HepG2 (cell line): ENCODE measurements at regions not wholly inside any gene's neighbourhood (a gene's known extent, or its start where the extent isn't known, plus 50 kb on each side); places are given as distances from the start of the nearest gene placed in this dataset.

Experiments
- ATAC-seq: fragments of 200-7000 bp; cut with Tn5 transposase; 3 replicates; pipeline ENCODE4 v1.9.1; 2020; ENCODE audit warnings: mild to moderate bottlenecking, moderate library complexity
- BruUV-seq: library from RNA; stranded (reverse); fragments of 400-500 nt; replicated peaks from 2 replicates; lab custom pipeline; 2021; lab: Mats Ljungman, UMichigan
- CTCF ChIA-PET: fragments of 300-600 bp; formaldehyde crosslinking; extraction: SDS; loops from one replicate; lab custom pipeline; 2021; ENCODE audit warnings: low total read pairs, inconsistent platforms, low intra/inter-chr PET ratio; lab: Yijun Ruan, JAX
- POLR2A ChIA-PET: fragments of 350-600 bp; sonication (Branson Sonifier 250); formaldehyde crosslinking; loops from one replicate; lab custom pipeline; 2020; ENCODE audit warnings: antibody characterized with exemption, inconsistent platforms; lab: Yijun Ruan, JAX
- DNase-seq: peaks from one replicate; pipeline ENCODE4 v3.0.0-alpha.2; 2015; ENCODE audit warnings: low spot score
- FAIRE-seq: peaks from 3 replicates; lab custom pipeline; 2011; peaks lifted over from hg19 to GRCh38; lab: Jason Lieb, UNC
- H2AFZ ChIP-seq: one replicate; pipeline ENCODE4 v1.6.1; 2011; ENCODE audit warnings: low read length, inconsistent platforms
- H3K27ac ChIP-seq: fragments of 300-600 bp; 3 replicates; pipeline ENCODE4 v1.8.0; 2011; ENCODE audit warnings: mixed run types, mild to moderate bottlenecking, mixed read lengths, low read length, inconsistent platforms; ENCODE audit not compliant: insufficient read depth; ENCODE audit errors: extremely low read length
- H3K27me3 ChIP-seq, 2 experiments: fragments of 200-600 bp in 1 of 2; 2 replicates in 1 of 2; 3 replicates in 1 of 2; pipeline versions ENCODE4 v1.6.0 to v1.8.0; 2011; ENCODE audit warnings: low read length in 2 of 2, mild to moderate bottlenecking in 2 of 2, moderate library complexity in 2 of 2, inconsistent platforms in 1 of 2; ENCODE audit not compliant: insufficient read depth in 2 of 2, control insufficient read depth in 1 of 2
- H3K36me3 ChIP-seq, 2 experiments: fragments of 200-600 bp in 1 of 2; replicated peaks in 1 of 2; 2 replicates in 1 of 2; 3 replicates in 1 of 2; pipeline versions ENCODE4 v1.5.1 to v1.8.0; 2011; ENCODE audit warnings: low read length in 2 of 2, inconsistent platforms in 1 of 2; ENCODE audit not compliant: insufficient read depth in 2 of 2, control insufficient read depth in 1 of 2
- H3K4me1 ChIP-seq: 2 replicates; pipeline ENCODE4 v1.5.1; 2012; ENCODE audit warnings: low read length, inconsistent platforms; ENCODE audit not compliant: insufficient read depth
- H3K4me2 ChIP-seq: 2 replicates; pipeline ENCODE4 v1.6.0; 2011; ENCODE audit warnings: low read depth, low read length, inconsistent platforms
- H3K4me3 ChIP-seq, 3 experiments: fragments of 200-600 bp in 1 of 3; sonication (generic), shearing (Covaris generic) in 1 of 3; replicated peaks in 1 of 3; 2 replicates each; pipeline ENCODE4 v1.5.1; 2011 to 2016; ENCODE audit warnings: low read length in 3 of 3, inconsistent platforms in 2 of 3, low read depth in 2 of 3, mild to moderate bottlenecking in 2 of 3, control low read depth in 1 of 3, mixed read lengths in 1 of 3; ENCODE audit not compliant: insufficient read depth in 1 of 3
- H3K79me2 ChIP-seq: one replicate; pipeline ENCODE4 v1.6.1; 2011; ENCODE audit warnings: low read length, inconsistent platforms; ENCODE audit not compliant: insufficient read depth
- H3K9ac ChIP-seq: 2 replicates; pipeline ENCODE4 v1.6.0; 2011; ENCODE audit warnings: mild to moderate bottlenecking, low read depth, low read length, inconsistent platforms; ENCODE audit not compliant: insufficient read depth
- H3K9me3 ChIP-seq: 2 replicates; pipeline ENCODE4 v1.5.1; 2012; ENCODE audit warnings: mild to moderate bottlenecking, low read length
- H4K20me1 ChIP-seq: 2 replicates; pipeline ENCODE4 v1.6.0; 2011; ENCODE audit warnings: inconsistent platforms, mild to moderate bottlenecking, low read length, moderate library complexity; ENCODE audit not compliant: insufficient read depth
- ARHGAP35 ChIP-seq: sonication (generic); formaldehyde crosslinking; IDR thresholded peaks from 2 replicates; pipeline ENCODE4 v1.9.0; 2022; ENCODE audit warnings: mild to moderate bottlenecking, inconsistent platforms, moderate library complexity, missing genetic modification reagents, borderline replicate concordance
- ATF6 ChIP-seq: sonication (generic); formaldehyde crosslinking; conservative IDR thresholded peaks from 2 replicates; pipeline ENCODE4 v1.4.0; 2020; ENCODE audit warnings: missing genetic modification reagents
- FOXK1 ChIP-seq: sonication (generic); formaldehyde crosslinking; IDR thresholded peaks from 2 replicates; pipeline ENCODE4 v1.4.0; 2020; ENCODE audit warnings: low read depth, missing genetic modification reagents, borderline replicate concordance
- MEIS2 ChIP-seq: sonication (generic); formaldehyde crosslinking; IDR thresholded peaks from 2 replicates; pipeline ENCODE4 v1.9.0; 2021; ENCODE audit warnings: mild to moderate bottlenecking, missing genetic modification reagents
- NCOA1 ChIP-seq: sonication (generic); formaldehyde crosslinking; IDR thresholded peaks from 2 replicates; pipeline ENCODE4 v1.9.0; 2021; ENCODE audit warnings: missing genetic modification reagents
- NFE2 ChIP-seq: sonication (generic); formaldehyde crosslinking; IDR thresholded peaks from 2 replicates; pipeline ENCODE4 v1.4.0; 2020; ENCODE audit warnings: missing genetic modification reagents
- THAP8 ChIP-seq: sonication (generic); formaldehyde crosslinking; IDR thresholded peaks from 2 replicates; pipeline ENCODE4 v1.5.1; 2020; ENCODE audit warnings: missing genetic modification reagents, mild to moderate bottlenecking, borderline replicate concordance
- ZBTB14 ChIP-seq: sonication (generic); formaldehyde crosslinking; IDR thresholded peaks from 2 replicates; pipeline ENCODE4 v1.4.0; 2020; ENCODE audit warnings: missing genetic modification reagents
- ZFP90 ChIP-seq: sonication (generic); formaldehyde crosslinking; IDR thresholded peaks from 2 replicates; pipeline ENCODE4 v1.8.0; 2022; ENCODE audit warnings: missing genetic modification reagents, mild to moderate bottlenecking, inconsistent platforms, borderline replicate concordance
- ZMAT5 ChIP-seq: sonication (generic); formaldehyde crosslinking; IDR thresholded peaks from 2 replicates; pipeline ENCODE4 v1.5.0; 2020; ENCODE audit warnings: mild to moderate bottlenecking, low read depth, missing genetic modification reagents, borderline replicate concordance
- ZNF160 ChIP-seq: sonication (generic); formaldehyde crosslinking; IDR thresholded peaks from 2 replicates; pipeline ENCODE4 v1.8.0; 2022; ENCODE audit warnings: mild to moderate bottlenecking, inconsistent platforms, missing genetic modification reagents
- ZNF318 ChIP-seq: sonication (generic); formaldehyde crosslinking; IDR thresholded peaks from 2 replicates; pipeline ENCODE4 v1.4.0; 2020; ENCODE audit warnings: mild to moderate bottlenecking, missing genetic modification reagents
- WGBS: methylation state at CpG from one replicate; pipeline ENCODE4 v1.1.6; 2017; ENCODE audit warnings: low lambda C conversion rate; 5-methylcytosine and 5-hydroxymethylcytosine counted together
- in situ Hi-C: cut with HindIII; loops from 2 replicates; pipeline ENCODE4 v1.10.0; 2017; ENCODE audit warnings: low pct_unique_long_range_greater_than_20kb; ENCODE audit not compliant: extremely low pct_ligation_motif_present
- intact Hi-C: fragments of 100-400 bp; cut with micrococcal nuclease; formaldehyde crosslinking; loops from one replicate; pipeline ENCODE4 v1.10.0; 2022; ENCODE audit not compliant: unreplicated experiment

GRCh38 chr6:15962449-15962764 is 166.5 kb upstream of the MYLIP start:
- no peak overlapping the region for H3K27ac ChIP-seq
- no peak overlapping the region for H2AFZ ChIP-seq
- no peak overlapping the region for H3K4me3 ChIP-seq
- no peak overlapping the region for H3K9ac ChIP-seq
- peaks cover 1 to 63% of the 10 kb centered on the region in 2 experiments; a peak in 3 of 5 replicates for H3K27me3 ChIP-seq
- no peaks in the 10 kb centered on the region for H3K4me1 ChIP-seq
- in situ Hi-C loops (no loop called here), intact Hi-C loops (no loop called here)
- no peaks in the 10 kb centered on the region for H3K36me3 ChIP-seq
- ATAC-seq (no peak), FAIRE-seq (no peak), DNase-seq (no peak)
- BruUV-seq = no TSS peak
- H4K20me1 ChIP-seq = no peaks in the 10 kb centered on the region
- no peaks in the 10 kb centered on the region for H3K9me3 ChIP-seq
- ChIA-PET CTCF (no interaction called here), POLR2A (no interaction called here)
- no peaks in the 10 kb centered on the region for H3K79me2 ChIP-seq
- WGBS = 0% methylated on average over 2 of the region's 2 CpGs
- H3K4me2 ChIP-seq = no peak overlapping the region
- TF ChIP-seq ZMAT5 (CRISPR knock-in tag) (no peak), ZNF318 (CRISPR knock-in tag) (no peak), ZNF160 (CRISPR knock-in tag) (no peak), ZBTB14 (no peak), FOXK1 (CRISPR knock-in tag) (no peak), THAP8 (CRISPR knock-in tag) (no peak), NFE2 (no peak), ZFP90 (CRISPR knock-in tag) (no peak), ARHGAP35 (CRISPR knock-in tag) (no peak), NCOA1 (CRISPR knock-in tag) (no peak), MEIS2 (no peak), ATF6 (CRISPR knock-in tag) (no peak)
